ENCODE measurements at regions not wholly inside any gene's neighbourhood (a gene's known extent, or its start where the extent isn't known, plus 50 kb on each side); places are given as distances from the start of the nearest gene placed in this dataset.

GRCh38 chr1:187244623-187245022 lies 415.9 kb downstream of the PLA2G4A start:
- Mint-ChIP-seq H3K9me3 (peaks cover 6% of the 10 kb centered on the region), H3K36me3 (no peaks in the 10 kb centered on the region), H3K27me3 (no peaks in the 10 kb centered on the region), H3K4me3 (no peak overlapping the region), H3K4me1 (no peaks in the 10 kb centered on the region), H3K27ac (no peak overlapping the region)

- H3K27me3 Mint-ChIP-seq = no peaks in the 10 kb centered on the region
- H3K36me3 Mint-ChIP-seq = no peaks in the 10 kb centered on the region
- H3K4me1 Mint-ChIP-seq = no peaks in the 10 kb centered on the region
- H3K27ac Mint-ChIP-seq = no peak overlapping the region
- no peak overlapping the region for H3K4me3 Mint-ChIP-seq
- H3K9me3 Mint-ChIP-seq = peaks cover 6% of the 10 kb centered on the region
Observed at GRCh38 chr1:187245201-187245600, 416.5 kb downstream of the PLA2G4A start.

- H3K4me3 Mint-ChIP-seq = no peak overlapping the region
- H3K4me1 Mint-ChIP-seq = no peaks in the 10 kb centered on the region
- H3K9me3 Mint-ChIP-seq = peaks cover 6% of the 10 kb centered on the region
- H3K36me3 Mint-ChIP-seq = no peaks in the 10 kb centered on the region
- no peaks in the 10 kb centered on the region for H3K27me3 Mint-ChIP-seq
- H3K27ac Mint-ChIP-seq = no peak overlapping the region
Observed at GRCh38 chr1:187249196-187249595, 420.4 kb downstream of the PLA2G4A start.

- no peaks in the 10 kb centered on the region for H3K27me3 Mint-ChIP-seq
- no peaks in the 10 kb centered on the region for H3K4me1 Mint-ChIP-seq
- no peaks in the 10 kb centered on the region for H3K36me3 Mint-ChIP-seq
- H3K4me3 Mint-ChIP-seq = no peak overlapping the region
- peaks cover 6% of the 10 kb centered on the region for H3K9me3 Mint-ChIP-seq
- H3K27ac Mint-ChIP-seq = no peak overlapping the region
Observed at GRCh38 chr1:187252923-187253322, 424.2 kb downstream of the PLA2G4A start.

- H3K9me3 Mint-ChIP-seq = peaks cover 6% of the 10 kb centered on the region
- no peak overlapping the region for H3K4me3 Mint-ChIP-seq
- H3K36me3 Mint-ChIP-seq = no peaks in the 10 kb centered on the region
- no peaks in the 10 kb centered on the region for H3K4me1 Mint-ChIP-seq
- H3K27ac Mint-ChIP-seq = no peak overlapping the region
- H3K27me3 Mint-ChIP-seq = no peaks in the 10 kb centered on the region
Observed at GRCh38 chr1:187257476-187257875, 428.7 kb downstream of the PLA2G4A start.

- Mint-ChIP-seq H3K9me3 (no peaks in the 10 kb centered on the region), H3K4me1 (no peaks in the 10 kb centered on the region), H3K27ac (no peak overlapping the region), H3K27me3 (no peaks in the 10 kb centered on the region), H3K4me3 (no peak overlapping the region), H3K36me3 (no peaks in the 10 kb centered on the region)
Observed at GRCh38 chr1:187261637-187262036, 432.9 kb downstream of the PLA2G4A start.

GRCh38 chr1:187262731-187263130 lies 434.0 kb downstream of the PLA2G4A start:
- Mint-ChIP-seq H3K4me1 (no peaks in the 10 kb centered on the region), H3K27me3 (no peaks in the 10 kb centered on the region), H3K4me3 (no peak overlapping the region), H3K36me3 (no peaks in the 10 kb centered on the region), H3K27ac (no peak overlapping the region), H3K9me3 (no peaks in the 10 kb centered on the region)

- Mint-ChIP-seq H3K27me3 (no peaks in the 10 kb centered on the region), H3K36me3 (no peaks in the 10 kb centered on the region), H3K9me3 (no peaks in the 10 kb centered on the region), H3K27ac (no peak overlapping the region), H3K4me3 (no peak overlapping the region), H3K4me1 (no peaks in the 10 kb centered on the region)
Observed at GRCh38 chr1:187264995-187265602, 436.4 kb downstream of the PLA2G4A start.

- H3K9me3 Mint-ChIP-seq = no peaks in the 10 kb centered on the region
- no peaks in the 10 kb centered on the region for H3K36me3 Mint-ChIP-seq
- H3K4me3 Mint-ChIP-seq = no peak overlapping the region
Observed at GRCh38 chr1:187266051-187266450, 437.3 kb downstream of the PLA2G4A start.

GRCh38 chr1:187267827-187268226 lies 439.1 kb downstream of the PLA2G4A start:
- H3K27me3 Mint-ChIP-seq = no peaks in the 10 kb centered on the region
- no peaks in the 10 kb centered on the region for H3K9me3 Mint-ChIP-seq
- no peak overlapping the region for H3K27ac Mint-ChIP-seq
- no peaks in the 10 kb centered on the region for H3K36me3 Mint-ChIP-seq
- H3K4me3 Mint-ChIP-seq = no peak overlapping the region
- H3K4me1 Mint-ChIP-seq = no peaks in the 10 kb centered on the region

More at GRCh38 chr1:187266051-187266450, 437.3 kb downstream of the PLA2G4A start:
- Mint-ChIP-seq H3K27ac (no peak overlapping the region), H3K4me1 (no peaks in the 10 kb centered on the region), H3K27me3 (no peaks in the 10 kb centered on the region)

- Mint-ChIP-seq H3K27me3 (no peaks in the 10 kb centered on the region), H3K9me3 (no peaks in the 10 kb centered on the region), H3K4me3 (no peak overlapping the region), H3K36me3 (no peaks in the 10 kb centered on the region), H3K4me1 (peaks cover 4% of the 10 kb centered on the region), H3K27ac (no peak overlapping the region)
Observed at GRCh38 chr1:187270256-187270655, 441.5 kb downstream of the PLA2G4A start.

GRCh38 chr1:187275346-187275745 lies 446.6 kb downstream of the PLA2G4A start:
- H3K4me1 Mint-ChIP-seq = peaks cover 4% of the 10 kb centered on the region
- H3K27me3 Mint-ChIP-seq = no peaks in the 10 kb centered on the region
- H3K9me3 Mint-ChIP-seq = no peaks in the 10 kb centered on the region
- no peaks in the 10 kb centered on the region for H3K36me3 Mint-ChIP-seq
- H3K27ac Mint-ChIP-seq = no peak overlapping the region
- no peak overlapping the region for H3K4me3 Mint-ChIP-seq

- H3K9me3 Mint-ChIP-seq = no peaks in the 10 kb centered on the region
- H3K36me3 Mint-ChIP-seq = no peaks in the 10 kb centered on the region
- H3K4me1 Mint-ChIP-seq = peaks cover 4% of the 10 kb centered on the region
- no peak overlapping the region for H3K27ac Mint-ChIP-seq
- H3K27me3 Mint-ChIP-seq = no peaks in the 10 kb centered on the region
- no peak overlapping the region for H3K4me3 Mint-ChIP-seq
Observed at GRCh38 chr1:187275985-187276575, 447.3 kb downstream of the PLA2G4A start.

- no peaks in the 10 kb centered on the region for H3K36me3 Mint-ChIP-seq
- no peak overlapping the region for H3K27ac Mint-ChIP-seq
- peaks cover 4% of the 10 kb centered on the region for H3K4me1 Mint-ChIP-seq
- no peaks in the 10 kb centered on the region for H3K27me3 Mint-ChIP-seq
- H3K4me3 Mint-ChIP-seq = no peak overlapping the region
- H3K9me3 Mint-ChIP-seq = no peaks in the 10 kb centered on the region
Observed at GRCh38 chr1:187276677-187277076, 447.9 kb downstream of the PLA2G4A start.

- H3K27me3 Mint-ChIP-seq = no peaks in the 10 kb centered on the region
- no peaks in the 10 kb centered on the region for H3K36me3 Mint-ChIP-seq
- H3K9me3 Mint-ChIP-seq = no peaks in the 10 kb centered on the region
- H3K4me3 Mint-ChIP-seq = no peak overlapping the region
- no peak overlapping the region for H3K27ac Mint-ChIP-seq
- H3K4me1 Mint-ChIP-seq = peaks cover 1% of the 10 kb centered on the region
Observed at GRCh38 chr1:187280031-187280430, 451.3 kb downstream of the PLA2G4A start.

GRCh38 chr1:187281085-187281484 lies 452.3 kb downstream of the PLA2G4A start:
- Mint-ChIP-seq H3K4me1 (no peaks in the 10 kb centered on the region), H3K27ac (no peak overlapping the region), H3K36me3 (no peaks in the 10 kb centered on the region), H3K27me3 (no peaks in the 10 kb centered on the region), H3K9me3 (no peaks in the 10 kb centered on the region), H3K4me3 (no peak overlapping the region)

GRCh38 chr1:187283984-187284383 lies 455.2 kb downstream of the PLA2G4A start:
- Mint-ChIP-seq H3K27ac (no peak overlapping the region), H3K27me3 (no peaks in the 10 kb centered on the region), H3K9me3 (peaks cover 5% of the 10 kb centered on the region), H3K4me3 (no peak overlapping the region), H3K36me3 (no peaks in the 10 kb centered on the region), H3K4me1 (no peaks in the 10 kb centered on the region)
